HG02678 (cell line): ENCODE measurements at regions not wholly inside any gene's neighbourhood (a gene's known extent, or its start where the extent isn't known, plus 50 kb on each side); places are given as distances from the start of the nearest gene placed in this dataset.

Experiments used
- ATAC-seq: cut with Tn5 transposase; IDR thresholded peaks from one replicate; pipeline ENCODE4 v1.9.1; 2021; ENCODE audit warnings: mild to moderate bottlenecking, moderate library complexity; ENCODE audit not compliant: unreplicated experiment

- peak; percentile 71 for ATAC-seq
These were observed 303.8 kb upstream of the NECTIN3 start for GRCh38 chr3:110767838-110768237.

- no peak for ATAC-seq
These were observed 298.1 kb upstream of the NECTIN3 start for GRCh38 chr3:110773413-110773954.

- ATAC-seq: no peak
These were observed 296.9 kb upstream of the NECTIN3 start for GRCh38 chr3:110774496-110775265.

GRCh38 chr3:110779581-110779980, 292.0 kb upstream of the NECTIN3 start:
- ATAC-seq: no peak

GRCh38 chr3:110783541-110783940, 288.1 kb upstream of the NECTIN3 start:
- ATAC-seq: no peak

GRCh38 chr3:110788794-110789193, 282.8 kb upstream of the NECTIN3 start:
- no peak for ATAC-seq

- ATAC-seq: no peak
These were observed 282.3 kb upstream of the NECTIN3 start for GRCh38 chr3:110789315-110789714.

GRCh38 chr3:110790631-110791030, 281.0 kb upstream of the NECTIN3 start:
- no peak for ATAC-seq

- no peak for ATAC-seq
These were observed 279.5 kb upstream of the NECTIN3 start for GRCh38 chr3:110791995-110792686.

GRCh38 chr3:110793611-110794010, 278.0 kb upstream of the NECTIN3 start:
- ATAC-seq: no peak

- no peak for ATAC-seq
These were observed 276.5 kb upstream of the NECTIN3 start for GRCh38 chr3:110795163-110795562.

- no peak for ATAC-seq
These were observed 272.3 kb upstream of the NECTIN3 start for GRCh38 chr3:110799271-110799670.

- no peak for ATAC-seq
These were observed 266.8 kb upstream of the NECTIN3 start for GRCh38 chr3:110804856-110805255.

- ATAC-seq: no peak
These were observed 264.7 kb upstream of the NECTIN3 start for GRCh38 chr3:110806924-110807323.

GRCh38 chr3:110808630-110809029, 263.0 kb upstream of the NECTIN3 start:
- no peak for ATAC-seq

- no peak for ATAC-seq
These were observed 261.3 kb upstream of the NECTIN3 start for GRCh38 chr3:110810356-110810755.

GRCh38 chr3:110811050-110811449, 260.6 kb upstream of the NECTIN3 start:
- ATAC-seq: no peak

GRCh38 chr3:110813541-110813940, 258.1 kb upstream of the NECTIN3 start:
- ATAC-seq: no peak

GRCh38 chr3:110814170-110815007, 257.2 kb upstream of the NECTIN3 start:
- ATAC-seq: peak; percentile 85

GRCh38 chr3:110815008-110815583, 256.5 kb upstream of the NECTIN3 start:
- no peak for ATAC-seq

- ATAC-seq: peak; percentile 41
These were observed 255.6 kb upstream of the NECTIN3 start for GRCh38 chr3:110816008-110816407.
